KMS-11 (cell line): ENCODE measurements at regions not wholly inside any gene's neighbourhood (a gene's known extent, or its start where the extent isn't known, plus 50 kb on each side); places are given as distances from the start of the nearest gene placed in this dataset.

ENCODE experiments used
- H2AFZ ChIP-seq: fragments of 200-600 bp; sonication (generic); 2 replicates; pipeline ENCODE4 v1.6.1; 2016; ENCODE audit warnings: antibody characterized with exemption, mixed run types, low read depth
- H3K27ac ChIP-seq: fragments of 200-600 bp; sonication (generic); 2 replicates; pipeline ENCODE4 v1.6.1; 2016; ENCODE audit warnings: mild to moderate bottlenecking, mixed run types
- H3K27me3 ChIP-seq: fragments of 200-600 bp; sonication (generic); 2 replicates; pipeline ENCODE4 v1.6.1; 2017; ENCODE audit warnings: mild to moderate bottlenecking, low read depth, mixed run types, moderate library complexity; ENCODE audit not compliant: insufficient read depth
- H3K36me3 ChIP-seq: fragments of 200-600 bp; sonication (generic); 2 replicates; pipeline ENCODE4 v1.6.1; 2017; ENCODE audit warnings: mild to moderate bottlenecking, mixed run types; ENCODE audit not compliant: insufficient read depth
- H3K4me1 ChIP-seq: fragments of 200-600 bp; sonication (generic); 2 replicates; pipeline ENCODE4 v1.6.1; 2016; ENCODE audit warnings: mild to moderate bottlenecking, low read depth, mixed run types; ENCODE audit not compliant: poor library complexity, severe bottlenecking
- H3K4me2 ChIP-seq: fragments of 200-600 bp; sonication (generic); 2 replicates; pipeline ENCODE4 v1.7.0; 2016; ENCODE audit warnings: mild to moderate bottlenecking, mixed run types
- H3K4me3 ChIP-seq: fragments of 200-600 bp; sonication (generic); IDR thresholded peaks from 2 replicates; pipeline ENCODE4 v1.6.1; 2017; ENCODE audit warnings: low read depth, low read length, mixed read lengths; ENCODE audit not compliant: insufficient read depth
- H3K79me2 ChIP-seq: fragments of 200-600 bp; sonication (generic); 2 replicates; pipeline ENCODE4 v1.6.1; 2016; ENCODE audit warnings: low read depth, mixed run types; ENCODE audit not compliant: insufficient read depth
- H3K9ac ChIP-seq: fragments of 200-600 bp; sonication (generic); 2 replicates; pipeline ENCODE4 v1.6.1; 2016; ENCODE audit warnings: mild to moderate bottlenecking, mixed run types
- H4K20me1 ChIP-seq: fragments of 200-600 bp; sonication (generic); 2 replicates; pipeline ENCODE4 v1.6.1; 2016; ENCODE audit warnings: mild to moderate bottlenecking, mixed run types; ENCODE audit not compliant: insufficient read depth
- CTCF ChIP-seq: fragments of 200-600 bp; sonication (generic); conservative IDR thresholded peaks from 2 replicates; pipeline ENCODE4 v1.6.1; 2017; ENCODE audit warnings: low read depth, mild to moderate bottlenecking, antibody characterized with exemption, low read length, moderate library complexity, mixed read lengths

- Histone ChIP-seq H3K79me2 (no peaks in the 10 kb centered on the region), H3K4me1 (no peaks in the 10 kb centered on the region), H3K4me2 (no peak overlapping the region), H3K36me3 (no peaks in the 10 kb centered on the region), H3K27me3 (no peaks in the 10 kb centered on the region), H4K20me1 (no peaks in the 10 kb centered on the region), H3K27ac (no peak overlapping the region), H2AFZ (no peak overlapping the region), H3K4me3 (no peak overlapping the region), H3K9ac (no peak overlapping the region)
- TF ChIP-seq CTCF = no peak
These were observed 457.4 kb upstream of the ATP2B1 start for GRCh38 chr12:90166012-90166411.

- H3K27me3 ChIP-seq = no peaks in the 10 kb centered on the region
- no peak for TF ChIP-seq CTCF
- H3K36me3 ChIP-seq = no peaks in the 10 kb centered on the region
- no peaks in the 10 kb centered on the region for H4K20me1 ChIP-seq
- H3K4me3 ChIP-seq = no peak overlapping the region
- H3K9ac ChIP-seq = no peak overlapping the region
- no peak overlapping the region for H3K27ac ChIP-seq
- H2AFZ ChIP-seq = no peak overlapping the region
- H3K4me1 ChIP-seq = no peaks in the 10 kb centered on the region
- no peak overlapping the region for H3K4me2 ChIP-seq
- H3K79me2 ChIP-seq = no peaks in the 10 kb centered on the region
These were observed 455.3 kb upstream of the ATP2B1 start for GRCh38 chr12:90163975-90164374.

- Histone ChIP-seq H3K4me3 (no peak overlapping the region), H3K4me1 (no peaks in the 10 kb centered on the region), H3K4me2 (no peak overlapping the region), H2AFZ (no peak overlapping the region), H3K79me2 (no peaks in the 10 kb centered on the region), H3K9ac (no peak overlapping the region), H3K27me3 (no peaks in the 10 kb centered on the region), H4K20me1 (no peaks in the 10 kb centered on the region), H3K27ac (no peak overlapping the region), H3K36me3 (no peaks in the 10 kb centered on the region)
- TF ChIP-seq CTCF = no peak
These were observed 445.2 kb upstream of the ATP2B1 start for GRCh38 chr12:90153827-90154226.

DNA sequence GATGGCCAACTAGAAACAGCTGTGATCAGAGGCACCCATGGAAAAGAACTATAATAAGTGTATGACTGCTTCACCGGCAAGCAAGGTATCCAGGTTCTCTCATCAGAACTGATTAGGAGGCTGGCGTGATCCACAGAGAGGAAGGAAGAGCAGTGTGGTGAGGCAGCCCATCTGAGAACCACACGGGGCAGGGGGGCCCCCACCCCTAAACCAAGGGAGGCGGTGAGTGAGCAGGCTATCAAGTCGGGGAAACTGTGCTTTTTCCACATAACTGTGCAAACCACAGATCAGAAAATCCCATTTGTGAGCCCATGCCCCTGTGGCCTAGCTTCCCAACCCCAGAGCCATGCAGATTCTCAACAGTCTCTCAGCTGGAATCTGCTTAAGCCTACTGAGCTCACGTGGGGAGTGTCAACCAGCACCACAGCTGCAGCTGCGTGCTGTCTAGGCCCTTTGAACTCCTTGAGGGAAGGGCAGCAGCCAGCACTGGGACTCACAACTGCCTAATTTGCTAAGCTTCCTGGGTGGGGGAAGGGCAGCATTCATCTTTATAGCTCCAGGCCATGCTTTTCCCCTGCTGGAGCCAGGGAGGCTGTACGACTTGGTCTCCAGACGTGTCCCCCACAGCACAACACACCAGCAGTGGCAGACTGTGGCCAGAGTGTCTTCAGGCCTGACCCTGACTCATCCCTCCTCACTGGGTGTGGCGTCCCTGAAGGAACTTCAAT is 444.4 kb upstream of the ATP2B1 start:
- H3K4me3 ChIP-seq = no peak overlapping the region
- H3K79me2 ChIP-seq = no peaks in the 10 kb centered on the region
- no peaks in the 10 kb centered on the region for H4K20me1 ChIP-seq
- no peak overlapping the region for H3K27ac ChIP-seq
- no peak for TF ChIP-seq CTCF
- no peaks in the 10 kb centered on the region for H3K27me3 ChIP-seq
- no peaks in the 10 kb centered on the region for H3K36me3 ChIP-seq
- no peaks in the 10 kb centered on the region for H3K4me1 ChIP-seq
- H2AFZ ChIP-seq = no peak overlapping the region
- H3K4me2 ChIP-seq = no peak overlapping the region
- no peak overlapping the region for H3K9ac ChIP-seq
